OCI-LY1 (cell line): ENCODE measurements at regions not wholly inside any gene's neighbourhood (a gene's known extent, or its start where the extent isn't known, plus 50 kb on each side); places are given as distances from the start of the nearest gene placed in this dataset.

ENCODE experiments used
- CTCF ChIP-seq: fragments of 200-600 bp; sonication (generic), shearing (Covaris generic); IDR thresholded peaks from 2 replicates; pipeline ENCODE4 v1.5.1; 2017; ENCODE audit warnings: mild to moderate bottlenecking, antibody characterized with exemption, low read length, moderate library complexity, mixed read lengths
- EZH2 ChIP-seq: fragments of 200-600 bp; sonication (generic), shearing (Covaris generic); IDR thresholded peaks from 2 replicates; pipeline ENCODE4 v1.8.0; 2017; ENCODE audit warnings: borderline replicate concordance, mixed run types, mild to moderate bottlenecking, antibody characterized with exemption, low read length, moderate library complexity, mixed read lengths

GRCh38 chr2:147147802-147148201 lies 697.0 kb upstream of the ACVR2A start:
- TF ChIP-seq CTCF, result no peak
- TF ChIP-seq EZH2, result no peak
